ENCODE measurements at regions not wholly inside any gene's neighbourhood (a gene's known extent, or its start where the extent isn't known, plus 50 kb on each side); places are given as distances from the start of the nearest gene placed in this dataset.

- Histone ChIP-seq H3K9ac (no peak overlapping the region), H3K9me3 (ENCODE audit: control insufficient read depth, low read length) (no peaks in the 10 kb centered on the region), H3K79me2 (no peaks in the 10 kb centered on the region), H3K36me3 (ENCODE audit: control insufficient read depth, insufficient read depth, low read length) (no peaks in the 10 kb centered on the region), H3K27ac (no peak overlapping the region), H3K4me3 (ENCODE audit: low read depth, low read length) (no peak overlapping the region), H3K4me2 (ENCODE audit: low read length) (no peak overlapping the region), H3K4me1 (peaks cover 6% of the 10 kb centered on the region), H2AFZ (peak overlapping the region; percentile 63), H3K27me3 (ENCODE audit: control insufficient read depth, insufficient read depth, low read length) (no peaks in the 10 kb centered on the region)
- no peak for TF ChIP-seq CTCF (IDR thresholded peaks at IDR 0.05)
Measured at GRCh38 chr2:180519276-180519675, 461.1 kb upstream of the UBE2E3 start.

DNA sequence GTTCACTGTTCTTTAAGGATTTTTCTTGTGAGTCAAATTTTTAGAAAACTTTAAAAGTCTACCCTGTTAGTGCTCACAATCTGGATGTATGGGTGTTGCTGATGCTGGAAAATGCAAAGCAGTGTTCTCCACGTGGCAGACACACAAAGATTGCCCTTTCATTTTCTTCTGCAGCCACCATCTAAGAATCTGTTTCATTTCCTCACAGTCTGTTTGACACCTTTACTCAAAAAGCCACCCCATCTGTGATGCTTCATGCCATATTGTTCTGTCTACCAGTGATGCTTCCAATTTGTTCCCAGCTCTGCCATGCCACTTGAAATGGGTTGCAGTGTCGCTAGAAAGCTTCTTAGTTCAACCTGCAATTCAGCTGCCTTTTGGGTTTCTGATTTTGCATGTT is 464.2 kb upstream of the UBE2E3 start:
- H2AFZ ChIP-seq, result peak overlapping the region; percentile 54
- H3K27me3 ChIP-seq (ENCODE audit: control insufficient read depth, insufficient read depth, low read length), result no peaks in the 10 kb centered on the region
- H3K9ac ChIP-seq, result no peak overlapping the region
- no peaks in the 10 kb centered on the region for H3K9me3 ChIP-seq (ENCODE audit: control insufficient read depth, low read length)
- TF ChIP-seq CTCF (IDR thresholded peaks at IDR 0.05), result no peak
- peaks cover 6% of the 10 kb centered on the region for H3K4me1 ChIP-seq
- H3K4me3 ChIP-seq (ENCODE audit: low read depth, low read length), result no peak overlapping the region
- no peaks in the 10 kb centered on the region for H3K79me2 ChIP-seq
- H3K36me3 ChIP-seq (ENCODE audit: control insufficient read depth, insufficient read depth, low read length), result no peaks in the 10 kb centered on the region
- no peak overlapping the region for H3K27ac ChIP-seq
- no peak overlapping the region for H3K4me2 ChIP-seq (ENCODE audit: low read length)

- no peak overlapping the region for H3K27ac ChIP-seq
- no peaks in the 10 kb centered on the region for H3K27me3 ChIP-seq (ENCODE audit: control insufficient read depth, insufficient read depth, low read length)
- no peak overlapping the region for H3K4me3 ChIP-seq (ENCODE audit: low read depth, low read length)
- H3K9ac ChIP-seq, result no peak overlapping the region
- H3K36me3 ChIP-seq (ENCODE audit: control insufficient read depth, insufficient read depth, low read length), result no peaks in the 10 kb centered on the region
- no peak overlapping the region for H2AFZ ChIP-seq
- no peaks in the 10 kb centered on the region for H3K79me2 ChIP-seq
- no peaks in the 10 kb centered on the region for H3K9me3 ChIP-seq (ENCODE audit: control insufficient read depth, low read length)
- no peak overlapping the region for H3K4me2 ChIP-seq (ENCODE audit: low read length)
- TF ChIP-seq CTCF (IDR thresholded peaks at IDR 0.05), result no peak
- H3K4me1 ChIP-seq, result no peaks in the 10 kb centered on the region
Measured at GRCh38 chr2:180513389-180513788, 467.0 kb upstream of the UBE2E3 start.

DNA sequence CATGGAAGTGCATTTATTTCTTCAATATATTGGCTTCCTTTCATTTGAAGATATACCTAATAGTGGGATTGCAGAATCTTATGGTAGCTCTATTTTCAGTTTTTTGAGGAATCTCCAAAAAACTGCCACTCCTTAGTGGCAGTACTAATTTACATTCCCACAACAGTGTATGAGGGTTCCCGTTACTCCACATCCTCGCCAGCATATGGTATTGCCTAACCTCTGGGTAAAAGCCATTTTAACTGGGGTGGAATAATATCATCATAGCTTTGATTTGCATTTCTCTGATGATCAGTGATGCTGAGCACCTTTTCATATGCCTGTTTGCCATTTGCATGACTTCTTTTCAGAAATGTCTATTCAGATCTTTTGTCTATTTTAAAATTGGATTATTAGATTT is 471.9 kb upstream of the UBE2E3 start:
- Histone ChIP-seq H2AFZ (no peak overlapping the region), H3K27me3 (ENCODE audit: control insufficient read depth, insufficient read depth, low read length) (no peaks in the 10 kb centered on the region), H3K9ac (no peak overlapping the region), H3K4me2 (ENCODE audit: low read length) (no peak overlapping the region), H3K4me1 (no peaks in the 10 kb centered on the region), H3K27ac (no peak overlapping the region), H3K9me3 (ENCODE audit: control insufficient read depth, low read length) (no peaks in the 10 kb centered on the region), H3K4me3 (ENCODE audit: low read depth, low read length) (no peak overlapping the region), H3K36me3 (ENCODE audit: control insufficient read depth, insufficient read depth, low read length) (no peaks in the 10 kb centered on the region), H3K79me2 (no peaks in the 10 kb centered on the region)
- no peak for TF ChIP-seq CTCF (IDR thresholded peaks at IDR 0.05)

- Histone ChIP-seq H3K36me3 (ENCODE audit: control insufficient read depth, insufficient read depth, low read length) (no peaks in the 10 kb centered on the region), H3K27me3 (ENCODE audit: control insufficient read depth, insufficient read depth, low read length) (no peaks in the 10 kb centered on the region), H2AFZ (no peak overlapping the region), H3K9ac (no peak overlapping the region), H3K9me3 (ENCODE audit: control insufficient read depth, low read length) (no peaks in the 10 kb centered on the region), H3K4me1 (no peaks in the 10 kb centered on the region), H3K79me2 (no peaks in the 10 kb centered on the region), H3K4me2 (ENCODE audit: low read length) (no peak overlapping the region), H3K27ac (no peak overlapping the region), H3K4me3 (ENCODE audit: low read depth, low read length) (no peak overlapping the region)
- TF ChIP-seq CTCF (IDR thresholded peaks at IDR 0.05), result no peak
Measured at GRCh38 chr2:180507028-180507427, 473.4 kb upstream of the UBE2E3 start.

Data from parathyroid adenoma (tissue), 2 donors.